CD4-positive, CD25-positive, alpha-beta regulatory T cell (primary cell): ENCODE measurements at regions not wholly inside any gene's neighbourhood (a gene's known extent, or its start where the extent isn't known, plus 50 kb on each side); places are given as distances from the start of the nearest gene placed in this dataset.
"Not testable (repeated sequence)": the region's sequence is repeated elsewhere in the genome, so short reads cannot be mapped to it uniquely, and the experiment has no call there.

Experiments used
- ATAC-seq, 2 donors: fragments of 150-1000 bp; cut with Tn5 transposase; one replicate each; pipeline ENCODE4 v1.10.0; 2021; ENCODE audit warnings: low read depth in 2 of 2, moderate number of reproducible peaks in 2 of 2, moderate library complexity in 1 of 2
- DNase-seq, 3 donors: peaks; one replicate each; pipeline versions ENCODE4 v3.0.0 to v3.0.0-alpha.2; 2012 to 2022; ENCODE audit warnings: mixed read lengths in 1 of 3
- H3K27ac ChIP-seq: one replicate; pipeline ENCODE4 v1.7.0; 2013; ENCODE audit warnings: mild to moderate bottlenecking, low read length; ENCODE audit not compliant: insufficient read depth, poor library complexity, severe bottlenecking
- H3K27me3 ChIP-seq: one replicate; pipeline ENCODE4 v1.7.0; 2013; ENCODE audit warnings: low read length; ENCODE audit not compliant: control insufficient read depth, insufficient read depth
- H3K36me3 ChIP-seq: one replicate; pipeline ENCODE4 v1.7.0; 2013; ENCODE audit warnings: mild to moderate bottlenecking, low read length, moderate library complexity; ENCODE audit not compliant: control insufficient read depth, insufficient read depth
- H3K4me1 ChIP-seq: 2 replicates; pipeline ENCODE4 v1.7.0; 2013; ENCODE audit warnings: mild to moderate bottlenecking, low read length; ENCODE audit not compliant: insufficient read depth, control insufficient read depth, poor library complexity, severe bottlenecking
- H3K4me3 ChIP-seq: one replicate; pipeline ENCODE4 v1.7.0; 2013; ENCODE audit warnings: low read depth, mild to moderate bottlenecking, low read length, moderate library complexity
- H3K9me3 ChIP-seq, 2 experiments: 1 replicate in 1 of 2; 2 replicates in 1 of 2; pipeline ENCODE4 v1.7.0; 2013; ENCODE audit warnings: low read length in 2 of 2, mild to moderate bottlenecking in 1 of 2, moderate library complexity in 1 of 2; ENCODE audit not compliant: control insufficient read depth in 2 of 2
- H3K27ac Mint-ChIP-seq, 3 donors: one replicate each; pipeline ENCODE4 v1.8.0; 2020 to 2022; ENCODE audit warnings: mild to moderate bottlenecking in 3 of 3, mixed read lengths in 3 of 3, moderate library complexity in 2 of 3
- H3K27me3 Mint-ChIP-seq: one replicate; pipeline ENCODE4 v1.8.0; 2022; ENCODE audit warnings: mild to moderate bottlenecking, mixed read lengths
- H3K36me3 Mint-ChIP-seq: one replicate; pipeline ENCODE4 v1.8.0; 2020; ENCODE audit warnings: mixed read lengths
- H3K4me1 Mint-ChIP-seq, 4 donors: one replicate each; pipeline ENCODE4 v1.8.0; 2020 to 2022; ENCODE audit warnings: mixed read lengths in 4 of 4, mild to moderate bottlenecking in 1 of 4
- H3K4me3 Mint-ChIP-seq, 4 donors: one replicate each; pipeline ENCODE4 v1.8.0; 2020 to 2022; ENCODE audit warnings: mild to moderate bottlenecking in 4 of 4, mixed read lengths in 4 of 4, moderate library complexity in 3 of 4
- H3K9me3 Mint-ChIP-seq, 7 donors: one replicate each; pipeline ENCODE4 v1.8.0; 2020 to 2022; ENCODE audit warnings: mixed read lengths in 7 of 7, mild to moderate bottlenecking in 3 of 7, moderate library complexity in 2 of 7

DNA sequence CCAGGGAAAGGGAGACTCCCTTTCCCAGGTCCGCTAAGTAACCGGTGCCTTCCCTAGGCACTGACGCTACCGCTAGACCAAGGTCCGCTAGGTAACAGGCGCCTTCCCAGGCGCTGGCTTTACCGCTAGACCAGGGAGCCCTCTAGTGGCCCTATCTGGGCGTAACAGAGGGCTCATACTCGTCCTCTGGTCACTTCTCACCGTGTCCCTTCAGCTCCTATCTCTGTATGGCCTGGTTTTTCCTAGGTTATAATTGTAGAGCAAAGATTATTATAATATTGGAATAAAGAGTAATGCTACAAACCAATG, 921.3 kb upstream of the PCDH10 start:
- H3K9me3 ChIP-seq, H3K27ac Mint-ChIP-seq, H3K27me3 ChIP-seq, H3K4me1 Mint-ChIP-seq, H3K27ac ChIP-seq, H3K36me3 Mint-ChIP-seq, H3K4me3 Mint-ChIP-seq, H3K36me3 ChIP-seq, DNase-seq, H3K4me1 ChIP-seq, H3K4me3 ChIP-seq, ATAC-seq, H3K27me3 Mint-ChIP-seq: not testable (repeated sequence)
- peaks cover 2 to 23% (median 7%) of the 10 kb centered on the region in 7 donors for H3K9me3 Mint-ChIP-seq

- Mint-ChIP-seq H3K4me3 (no peak overlapping the region), H3K27ac (no peak overlapping the region), H3K4me1 (no peaks in the 10 kb centered on the region), H3K36me3 (no peaks in the 10 kb centered on the region), H3K27me3 (no peaks in the 10 kb centered on the region), H3K9me3 (peaks cover 0 to 28% (median 11%) of the 10 kb centered on the region in 7 donors)
- no peak for DNase-seq
- H3K4me1 ChIP-seq = no peaks in the 10 kb centered on the region
- no peak overlapping the region for H3K4me3 ChIP-seq
- H3K36me3 ChIP-seq = no peaks in the 10 kb centered on the region
- no peak for ATAC-seq
- H3K27ac ChIP-seq = no peak overlapping the region
- no peaks in the 10 kb centered on the region for H3K27me3 ChIP-seq
- H3K9me3 ChIP-seq = peaks cover 3 to 5% of the 10 kb centered on the region in 2 experiments
Measured at GRCh38 chr4:132228676-132229075, 920.4 kb upstream of the PCDH10 start.

DNA sequence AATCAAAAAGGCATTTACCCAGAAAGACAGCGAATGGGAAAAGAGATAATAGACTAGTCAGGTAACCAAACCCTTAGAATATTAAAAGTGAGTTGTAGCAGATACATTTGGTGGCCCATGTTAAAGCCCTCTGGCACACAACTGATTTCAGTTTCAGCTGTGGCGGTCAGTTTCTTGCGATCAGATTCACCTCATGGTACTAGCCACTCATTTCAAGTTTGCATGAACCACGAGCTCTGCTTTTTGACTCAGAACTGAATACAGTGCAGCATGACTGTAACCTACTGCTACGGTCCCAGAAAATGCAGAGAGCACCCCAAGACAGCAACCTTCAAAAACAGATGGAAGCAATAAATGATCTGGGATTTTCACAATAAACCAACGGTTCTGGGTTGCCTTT, 919.1 kb upstream of the PCDH10 start:
- H3K4me1 ChIP-seq = no peaks in the 10 kb centered on the region
- ATAC-seq = no peak
- peaks cover 3 to 5% of the 10 kb centered on the region in 2 experiments for H3K9me3 ChIP-seq
- Mint-ChIP-seq H3K27ac (no peak overlapping the region), H3K27me3 (no peaks in the 10 kb centered on the region), H3K9me3 (peaks cover 0 to 25% (median 14%) of the 10 kb centered on the region in 7 donors), H3K4me3 (no peak overlapping the region), H3K4me1 (no peaks in the 10 kb centered on the region), H3K36me3 (no peaks in the 10 kb centered on the region)
- no peak overlapping the region for H3K4me3 ChIP-seq
- no peak for DNase-seq
- H3K27me3 ChIP-seq = no peaks in the 10 kb centered on the region
- no peaks in the 10 kb centered on the region for H3K36me3 ChIP-seq
- no peak overlapping the region for H3K27ac ChIP-seq

- Mint-ChIP-seq H3K27me3 (no peaks in the 10 kb centered on the region), H3K9me3 (peaks cover 2 to 48% (median 10%) of the 10 kb centered on the region in 7 donors), H3K4me1 (no peaks in the 10 kb centered on the region), H3K36me3 (no peaks in the 10 kb centered on the region), H3K4me3 (no peak overlapping the region), H3K27ac (no peak overlapping the region)
- no peaks in the 10 kb centered on the region for H3K4me1 ChIP-seq
- no peak for DNase-seq
- peaks cover 0 to 3% of the 10 kb centered on the region in 2 experiments for H3K9me3 ChIP-seq
- H3K4me3 ChIP-seq = no peak overlapping the region
- no peak for ATAC-seq
- H3K27ac ChIP-seq = no peak overlapping the region
- no peaks in the 10 kb centered on the region for H3K27me3 ChIP-seq
- no peaks in the 10 kb centered on the region for H3K36me3 ChIP-seq
Measured at GRCh38 chr4:132238697-132239096, 910.4 kb upstream of the PCDH10 start.

GRCh38 chr4:132240081-132240480, 909.0 kb upstream of the PCDH10 start:
- H3K27ac Mint-ChIP-seq = no peak overlapping the region
- ATAC-seq (no peak), DNase-seq (no peak)
- no peak overlapping the region for H3K4me3 Mint-ChIP-seq
- H3K36me3 Mint-ChIP-seq = no peaks in the 10 kb centered on the region
- H3K9me3 ChIP-seq = peaks cover 0 to 3% of the 10 kb centered on the region in 2 experiments
- H3K4me1 ChIP-seq = no peaks in the 10 kb centered on the region
- no peak overlapping the region for H3K27ac ChIP-seq
- H3K27me3 ChIP-seq = no peaks in the 10 kb centered on the region
- H3K9me3 Mint-ChIP-seq = peaks cover 2 to 40% (median 9%) of the 10 kb centered on the region in 7 donors
- no peak overlapping the region for H3K4me3 ChIP-seq
- H3K27me3 Mint-ChIP-seq = no peaks in the 10 kb centered on the region
- no peaks in the 10 kb centered on the region for H3K36me3 ChIP-seq
- no peaks in the 10 kb centered on the region for H3K4me1 Mint-ChIP-seq

GRCh38 chr4:132245319-132245718, 903.8 kb upstream of the PCDH10 start:
- DNase-seq (no peak), ATAC-seq (no peak)
- H3K4me1 ChIP-seq = no peaks in the 10 kb centered on the region
- no peaks in the 10 kb centered on the region for H3K36me3 ChIP-seq
- H3K27me3 ChIP-seq = no peaks in the 10 kb centered on the region
- Mint-ChIP-seq H3K27me3 (no peaks in the 10 kb centered on the region), H3K36me3 (no peaks in the 10 kb centered on the region), H3K4me1 (no peaks in the 10 kb centered on the region), H3K9me3 (peaks cover 0 to 28% (median 6%) of the 10 kb centered on the region in 7 donors), H3K27ac (no peak overlapping the region), H3K4me3 (no peak overlapping the region)
- peaks cover 0 to 4% of the 10 kb centered on the region in 2 experiments for H3K9me3 ChIP-seq
- H3K4me3 ChIP-seq = no peak overlapping the region
- H3K27ac ChIP-seq = no peak overlapping the region

- no peak overlapping the region for H3K27ac Mint-ChIP-seq
- no peaks in the 10 kb centered on the region for H3K4me1 ChIP-seq
- H3K36me3 Mint-ChIP-seq = no peaks in the 10 kb centered on the region
- H3K36me3 ChIP-seq = no peaks in the 10 kb centered on the region
- H3K9me3 ChIP-seq = peaks cover 0 to 3% of the 10 kb centered on the region in 2 experiments
- H3K4me1 Mint-ChIP-seq = no peaks in the 10 kb centered on the region
- ATAC-seq = no peak
- H3K9me3 Mint-ChIP-seq = peaks cover 0 to 5% (median 2%) of the 10 kb centered on the region in 7 donors
- no peak overlapping the region for H3K27ac ChIP-seq
- DNase-seq = no peak
- no peaks in the 10 kb centered on the region for H3K27me3 ChIP-seq
- H3K4me3 Mint-ChIP-seq = no peak overlapping the region
- H3K4me3 ChIP-seq = no peak overlapping the region
- no peaks in the 10 kb centered on the region for H3K27me3 Mint-ChIP-seq
Measured at GRCh38 chr4:132264176-132264575, 884.9 kb upstream of the PCDH10 start.

DNA sequence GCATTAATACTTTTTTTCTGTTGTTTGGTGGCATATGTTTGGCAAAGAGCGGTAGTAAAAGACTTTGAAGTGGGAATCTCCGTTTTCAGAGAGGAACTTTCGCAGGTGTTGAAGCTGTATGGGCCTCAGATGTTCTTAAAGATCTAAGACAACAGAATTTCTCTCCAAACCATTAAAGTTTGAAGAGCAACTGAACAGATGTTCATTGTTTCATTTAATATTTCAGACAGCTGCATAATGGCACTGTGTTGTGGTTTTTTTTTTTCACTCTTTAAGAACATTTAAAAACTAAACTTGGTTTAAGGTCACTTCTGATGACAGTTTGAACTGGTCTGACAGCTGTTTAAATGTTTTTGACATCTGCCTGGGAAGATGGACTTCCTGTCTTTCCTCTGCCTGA, 882.7 kb upstream of the PCDH10 start:
- Mint-ChIP-seq H3K4me1 (no peaks in the 10 kb centered on the region), H3K27me3 (no peaks in the 10 kb centered on the region), H3K4me3 (no peak overlapping the region), H3K36me3 (no peaks in the 10 kb centered on the region), H3K9me3 (peaks cover 0 to 3% (median 2%) of the 10 kb centered on the region in 7 donors), H3K27ac (no peak overlapping the region)
- no peaks in the 10 kb centered on the region for H3K27me3 ChIP-seq
- no peak overlapping the region for H3K4me3 ChIP-seq
- no peaks in the 10 kb centered on the region for H3K36me3 ChIP-seq
- no peak for ATAC-seq
- H3K9me3 ChIP-seq = peaks cover 0 to 3% of the 10 kb centered on the region in 2 experiments
- no peak for DNase-seq
- H3K4me1 ChIP-seq = no peaks in the 10 kb centered on the region
- no peak overlapping the region for H3K27ac ChIP-seq
